ENCODE measurements at regions not wholly inside any gene's neighbourhood (a gene's known extent, or its start where the extent isn't known, plus 50 kb on each side); places are given as distances from the start of the nearest gene placed in this dataset.

DNA sequence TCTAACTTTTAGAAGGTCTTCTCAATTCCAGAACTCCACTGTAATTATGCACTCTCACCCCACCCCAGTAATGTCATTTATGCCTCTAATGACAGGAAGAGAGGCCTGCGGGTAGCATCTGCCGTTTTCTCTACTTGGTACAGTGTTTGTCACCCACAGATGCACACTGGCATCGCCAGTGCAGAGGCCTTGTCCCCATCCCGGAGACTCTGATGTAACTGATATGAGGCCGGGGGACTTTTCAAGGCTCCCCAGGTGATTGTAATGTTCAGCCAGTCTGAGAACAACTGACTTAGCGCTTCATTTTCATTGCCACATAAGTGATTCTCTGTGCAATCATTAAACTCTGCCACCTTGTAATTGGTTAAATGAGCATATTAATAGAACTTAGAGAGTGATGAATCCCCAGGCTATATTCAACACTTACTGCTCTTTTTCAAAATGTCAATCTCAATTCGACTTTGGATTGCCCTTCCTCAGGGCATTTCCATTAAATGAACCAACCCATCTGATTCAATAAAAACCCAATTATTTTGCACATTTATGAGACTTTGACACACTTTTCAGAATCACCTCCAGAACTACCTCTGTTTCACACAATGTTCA lies 113.2 kb downstream of the HERPUD2 start:
- Mint-ChIP-seq H3K4me1 (ENCODE audit: low read depth) (no peaks in the 10 kb centered on the region), H3K27me3 (ENCODE audit: low read depth) (peaks cover 11% of the 10 kb centered on the region), H3K4me3 (no peak overlapping the region), H3K9me3 (ENCODE audit: insufficient read depth) (no peaks in the 10 kb centered on the region), H3K36me3 (ENCODE audit: low read depth) (no peaks in the 10 kb centered on the region), H3K27ac (no peak overlapping the region)
- DNase-seq (no peak), ATAC-seq (no peak)
- ChIA-PET POLR2A (no interaction called here), CTCF (interaction anchor here (1.0 to 1.5 kb wide), 2 partner anchors 8 to 85 kb away, joined by 3 to 4 read pairs; no protein-coding TSS in a partner anchor)

GRCh38 chr7:35576031-35576573 lies 118.8 kb downstream of the HERPUD2 start:
- ATAC-seq (no peak), DNase-seq (no peak)
- Mint-ChIP-seq H3K27me3 (ENCODE audit: low read depth) (no peaks in the 10 kb centered on the region), H3K9me3 (ENCODE audit: insufficient read depth) (no peaks in the 10 kb centered on the region), H3K36me3 (ENCODE audit: low read depth) (no peaks in the 10 kb centered on the region), H3K27ac (no peak overlapping the region), H3K4me1 (ENCODE audit: low read depth) (no peaks in the 10 kb centered on the region), H3K4me3 (no peak overlapping the region)
- ChIA-PET POLR2A (no interaction called here), CTCF (no interaction called here)

DNA sequence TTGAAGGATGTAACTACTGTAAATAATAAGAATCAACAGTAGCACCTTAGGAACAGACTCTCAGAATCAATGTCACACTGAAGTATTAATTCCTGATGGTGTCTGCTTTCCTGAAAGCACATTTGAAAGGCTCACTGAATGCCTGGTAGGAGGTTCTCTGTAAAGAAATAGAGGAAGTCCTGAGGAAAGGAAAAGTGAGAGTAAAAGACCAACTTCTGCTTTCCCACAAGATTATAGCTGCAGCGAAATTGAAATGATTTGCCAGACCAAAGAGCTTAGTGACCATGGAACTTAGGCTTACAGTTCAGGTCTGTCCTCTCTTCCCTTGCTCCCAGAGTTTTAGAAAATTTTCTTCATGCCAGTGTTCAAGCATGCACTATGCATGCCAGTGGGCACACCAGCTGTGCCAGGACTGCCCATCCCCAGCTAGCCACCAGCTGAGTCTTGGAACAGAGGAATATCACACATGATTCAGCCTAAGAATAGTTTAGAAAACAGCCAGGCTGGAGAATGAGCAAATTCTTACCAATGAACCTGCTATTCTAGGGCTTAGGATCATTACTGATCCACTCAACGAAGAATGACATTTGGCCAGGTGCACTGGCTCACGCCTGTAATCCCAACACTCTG lies 123.2 kb downstream of the HERPUD2 start:
- no peaks in the 10 kb centered on the region for H3K27me3 Mint-ChIP-seq (ENCODE audit: low read depth)
- ChIA-PET CTCF (no interaction called here), POLR2A (no interaction called here)
- H3K27ac Mint-ChIP-seq: no peak overlapping the region
- no peaks in the 10 kb centered on the region for H3K36me3 Mint-ChIP-seq (ENCODE audit: low read depth)
- no peaks in the 10 kb centered on the region for H3K4me1 Mint-ChIP-seq (ENCODE audit: low read depth)
- H3K9me3 Mint-ChIP-seq (ENCODE audit: insufficient read depth): no peaks in the 10 kb centered on the region
- DNase-seq (peak; percentile 3), ATAC-seq (no peak)
- H3K4me3 Mint-ChIP-seq: no peak overlapping the region

GRCh38 chr7:35570937-35571336 lies 124.0 kb downstream of the HERPUD2 start:
- Mint-ChIP-seq H3K27me3 (ENCODE audit: low read depth) (peaks cover 3% of the 10 kb centered on the region), H3K4me1 (ENCODE audit: low read depth) (no peaks in the 10 kb centered on the region), H3K4me3 (no peak overlapping the region), H3K9me3 (ENCODE audit: insufficient read depth) (no peaks in the 10 kb centered on the region), H3K27ac (no peak overlapping the region), H3K36me3 (ENCODE audit: low read depth) (no peaks in the 10 kb centered on the region)
- DNase-seq (peak; percentile 14), ATAC-seq (no peak)
- ChIA-PET POLR2A (interaction anchor here (0.6 kb wide), 1 partner anchor 90 kb away, joined by 3 read pairs; no protein-coding TSS in a partner anchor), CTCF (no interaction called here)

- Mint-ChIP-seq H3K9me3 (ENCODE audit: insufficient read depth) (no peaks in the 10 kb centered on the region), H3K4me1 (ENCODE audit: low read depth) (no peaks in the 10 kb centered on the region), H3K27me3 (ENCODE audit: low read depth) (peaks cover 18% of the 10 kb centered on the region), H3K27ac (no peak overlapping the region), H3K36me3 (ENCODE audit: low read depth) (no peaks in the 10 kb centered on the region), H3K4me3 (no peak overlapping the region)
- ChIA-PET POLR2A (no interaction called here), CTCF (no interaction called here)
- ATAC-seq: no peak
- peak; percentile 12 for DNase-seq
These were observed 129.0 kb downstream of the HERPUD2 start for GRCh38 chr7:35565927-35566326.

DNA sequence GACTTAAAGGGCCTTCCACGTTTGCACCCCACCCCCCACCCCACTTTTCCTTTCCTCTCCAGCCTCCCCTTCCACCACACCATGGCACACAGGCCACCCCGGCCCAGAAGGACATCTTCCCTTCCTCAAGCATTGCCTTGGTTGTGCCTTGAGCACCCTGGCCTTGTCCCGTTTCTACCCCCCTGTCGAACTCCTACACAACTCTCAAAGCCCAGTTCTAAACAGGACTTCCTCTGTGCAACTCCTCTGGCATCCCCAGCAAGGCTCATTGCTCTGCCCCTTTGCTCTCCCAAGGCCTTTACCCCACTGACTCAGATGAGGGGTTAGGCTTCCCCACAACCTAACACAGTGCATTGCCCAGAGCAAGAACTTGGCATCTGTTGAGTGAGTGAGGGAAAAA lies 136.1 kb downstream of the HERPUD2 start:
- CTCF ChIA-PET: no interaction called here
- POLR2A ChIA-PET: no interaction called here
- Mint-ChIP-seq H3K4me1 (ENCODE audit: low read depth) (peaks cover 10% of the 10 kb centered on the region), H3K27me3 (ENCODE audit: low read depth) (peaks cover 17% of the 10 kb centered on the region), H3K36me3 (ENCODE audit: low read depth) (no peaks in the 10 kb centered on the region), H3K4me3 (no peak overlapping the region), H3K9me3 (ENCODE audit: insufficient read depth) (no peaks in the 10 kb centered on the region), H3K27ac (no peak overlapping the region)
- no peak for ATAC-seq
- DNase-seq: peak; percentile 6

DNA sequence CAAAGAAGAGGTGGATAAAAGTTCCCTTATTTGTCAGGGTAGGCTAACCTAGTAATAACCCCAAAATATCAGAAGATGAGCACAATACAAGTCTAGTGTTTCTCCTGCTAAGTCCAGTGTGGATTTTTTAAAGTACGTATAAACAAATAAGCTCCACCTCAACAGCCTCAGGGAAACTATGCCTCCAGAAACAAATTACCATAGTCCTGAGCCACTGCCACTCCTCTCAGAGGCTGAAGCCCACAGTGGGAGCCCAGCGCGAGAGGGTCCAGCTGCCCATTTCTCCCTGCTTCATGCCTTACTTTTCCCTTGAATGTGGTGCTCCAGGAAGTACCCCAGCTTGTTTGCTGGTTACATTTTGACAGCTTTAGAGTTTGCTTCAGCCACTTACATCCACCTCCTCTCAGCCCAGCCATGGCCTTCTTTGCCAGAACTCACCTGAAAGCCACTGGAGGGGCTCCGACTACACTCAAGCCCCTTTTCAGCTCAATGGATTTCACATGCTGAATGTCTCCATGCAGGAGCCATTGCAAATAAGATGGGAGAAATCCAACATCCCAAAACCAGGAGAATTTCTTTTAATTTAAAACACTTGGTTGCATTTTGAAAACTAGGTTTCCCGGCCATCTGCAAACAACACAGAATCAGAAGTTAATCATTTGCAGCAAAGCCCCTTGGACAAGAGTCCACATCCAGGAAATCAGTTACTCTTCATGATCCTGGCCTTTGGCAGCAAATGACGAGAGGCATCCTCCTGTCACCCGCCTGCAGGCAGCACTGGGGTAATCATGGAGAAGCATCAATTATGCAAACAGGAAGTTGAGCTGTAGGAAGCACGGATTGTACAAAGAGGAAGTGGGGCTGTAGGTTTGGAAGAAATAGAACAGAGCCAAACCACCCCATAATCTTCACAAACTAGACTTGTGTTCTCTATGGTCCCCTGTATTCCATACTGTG lies 138.1 kb downstream of the HERPUD2 start:
- CTCF ChIA-PET: interaction anchor here (0.6 to 1.0 kb wide), 3 partner anchors 17 to 67 kb away, joined by 3 read pairs; no protein-coding TSS in a partner anchor

GRCh38 chr7:35555934-35556333 lies 139.0 kb downstream of the HERPUD2 start:
- no peak for ATAC-seq
- peaks cover 10% of the 10 kb centered on the region for H3K4me1 Mint-ChIP-seq (ENCODE audit: low read depth)
- H3K27ac Mint-ChIP-seq: no peak overlapping the region
- DNase-seq: no peak
- H3K4me3 Mint-ChIP-seq: no peak overlapping the region
- peaks cover 6% of the 10 kb centered on the region for H3K27me3 Mint-ChIP-seq (ENCODE audit: low read depth)
- ChIA-PET CTCF (interaction anchor here (1.0 kb wide), 2 partner anchors 16 to 68 kb away, joined by 3 read pairs; no protein-coding TSS in a partner anchor), POLR2A (no interaction called here)
- no peaks in the 10 kb centered on the region for H3K9me3 Mint-ChIP-seq (ENCODE audit: insufficient read depth)
- H3K36me3 Mint-ChIP-seq (ENCODE audit: low read depth): no peaks in the 10 kb centered on the region

More for the DNA sequence above, 138.1 kb downstream of the HERPUD2 start:
- Mint-ChIP-seq H3K9me3 (ENCODE audit: insufficient read depth) (no peaks in the 10 kb centered on the region), H3K36me3 (ENCODE audit: low read depth) (no peaks in the 10 kb centered on the region), H3K27me3 (ENCODE audit: low read depth) (peaks cover 11% of the 10 kb centered on the region), H3K4me3 (no peak overlapping the region), H3K4me1 (ENCODE audit: low read depth) (peaks cover 10% of the 10 kb centered on the region), H3K27ac (no peak overlapping the region)
- no peak for ATAC-seq
- no peak for DNase-seq
- POLR2A ChIA-PET: no interaction called here

DNA sequence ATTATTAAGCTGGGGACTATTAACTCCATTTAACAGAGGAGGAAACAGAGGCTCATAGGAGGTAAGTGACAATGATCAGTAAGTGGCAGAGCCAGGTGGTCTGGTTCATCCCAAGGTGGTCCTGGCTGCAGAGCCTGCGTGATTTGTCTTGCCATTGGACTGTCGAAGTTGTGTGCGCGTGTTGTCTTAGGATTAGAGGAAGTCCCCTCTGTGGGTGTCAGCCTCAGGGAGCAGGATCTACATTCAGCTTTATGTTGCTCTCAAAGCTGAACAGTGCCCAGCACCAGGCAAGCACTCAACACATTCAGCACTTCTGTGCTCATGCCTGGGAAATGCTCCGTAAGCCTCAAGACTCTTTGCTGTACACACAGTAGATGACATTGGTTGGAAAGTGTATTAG lies 139.5 kb downstream of the HERPUD2 start:
- Mint-ChIP-seq H3K36me3 (ENCODE audit: low read depth) (no peaks in the 10 kb centered on the region), H3K4me3 (no peak overlapping the region), H3K27me3 (ENCODE audit: low read depth) (peaks cover 6% of the 10 kb centered on the region), H3K27ac (no peak overlapping the region), H3K9me3 (ENCODE audit: insufficient read depth) (no peaks in the 10 kb centered on the region), H3K4me1 (ENCODE audit: low read depth) (peaks cover 10% of the 10 kb centered on the region)
- ATAC-seq (no peak), DNase-seq (no peak)
- ChIA-PET POLR2A (no interaction called here), CTCF (no interaction called here)

GRCh38 chr7:35553519-35553918 lies 141.4 kb downstream of the HERPUD2 start:
- ChIA-PET POLR2A (no interaction called here), CTCF (interaction anchor here (1.0 to 1.5 kb wide), 2 partner anchors 15 to 72 kb away, joined by 3 to 5 read pairs; no protein-coding TSS in a partner anchor)
- Mint-ChIP-seq H3K4me1 (ENCODE audit: low read depth) (peaks cover 10% of the 10 kb centered on the region), H3K36me3 (ENCODE audit: low read depth) (no peaks in the 10 kb centered on the region), H3K4me3 (no peak overlapping the region), H3K9me3 (ENCODE audit: insufficient read depth) (no peaks in the 10 kb centered on the region), H3K27ac (no peak overlapping the region), H3K27me3 (ENCODE audit: low read depth) (peaks cover 6% of the 10 kb centered on the region)
- ATAC-seq: no peak
- DNase-seq: no peak

DNA sequence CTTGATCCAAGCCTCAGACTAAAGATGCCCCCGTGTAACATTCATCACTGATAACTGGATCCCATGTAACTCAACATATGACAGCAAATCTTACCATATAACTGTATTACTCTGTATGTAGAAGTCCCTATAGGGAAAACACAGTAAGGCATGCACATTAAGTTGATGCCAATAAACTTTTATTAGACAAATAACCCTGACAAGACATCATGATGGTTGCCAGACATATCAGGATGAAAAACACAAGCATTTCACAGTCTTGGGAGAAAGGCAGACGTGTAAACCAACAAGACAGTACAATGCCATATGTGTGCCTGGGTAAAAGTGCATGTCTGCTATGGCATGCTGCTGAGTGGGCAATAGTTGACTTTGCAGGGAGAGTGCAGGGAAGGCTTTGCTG lies 142.2 kb downstream of the HERPUD2 start:
- Mint-ChIP-seq H3K27ac (no peak overlapping the region), H3K27me3 (ENCODE audit: low read depth) (peaks cover 6% of the 10 kb centered on the region), H3K4me3 (no peak overlapping the region), H3K36me3 (ENCODE audit: low read depth) (no peaks in the 10 kb centered on the region), H3K4me1 (ENCODE audit: low read depth) (peaks cover 7% of the 10 kb centered on the region), H3K9me3 (ENCODE audit: insufficient read depth) (no peaks in the 10 kb centered on the region)
- ChIA-PET POLR2A (no interaction called here), CTCF (interaction anchor here (1.5 kb wide), 1 partner anchor 73 kb away, joined by 3 read pairs; no protein-coding TSS in a partner anchor)
- DNase-seq: no peak
- no peak for ATAC-seq

Data from activated CD8-positive, alpha-beta T cell treated with anti-CD3 and anti-CD28 coated beads, Interleukin-2, amount 10 ng/mL, durations not matched to agents 7 days and 5 days (primary cell).